GM19025 (cell line): ENCODE measurements at regions not wholly inside any gene's neighbourhood (a gene's known extent, or its start where the extent isn't known, plus 50 kb on each side); places are given as distances from the start of the nearest gene placed in this dataset.

Experiments
- ATAC-seq: cut with Tn5 transposase; IDR thresholded peaks from one replicate; pipeline ENCODE4 v1.9.1; 2021; ENCODE audit warnings: mild to moderate bottlenecking, low read depth, moderate library complexity; ENCODE audit not compliant: unreplicated experiment

DNA sequence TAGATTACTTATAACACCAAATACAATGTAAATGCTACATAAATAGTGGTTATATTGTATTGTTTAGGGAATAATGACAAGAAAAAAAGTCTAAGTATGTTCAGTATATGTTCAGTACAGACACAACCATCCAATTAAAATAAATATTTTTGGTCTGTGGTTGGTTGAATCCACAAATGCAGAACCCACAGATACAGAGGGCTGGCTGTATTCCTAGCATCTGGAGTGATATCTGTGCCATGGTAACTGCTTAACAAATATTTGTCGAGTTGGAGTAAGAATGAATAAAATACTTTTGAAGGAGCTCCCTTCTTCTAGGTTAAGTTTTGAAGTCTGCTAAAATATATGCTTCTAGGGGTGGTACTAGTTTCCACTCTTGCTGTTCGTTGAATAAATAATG lies 241.0 kb downstream of the KLF5 start:
- ATAC-seq: no peak

DNA sequence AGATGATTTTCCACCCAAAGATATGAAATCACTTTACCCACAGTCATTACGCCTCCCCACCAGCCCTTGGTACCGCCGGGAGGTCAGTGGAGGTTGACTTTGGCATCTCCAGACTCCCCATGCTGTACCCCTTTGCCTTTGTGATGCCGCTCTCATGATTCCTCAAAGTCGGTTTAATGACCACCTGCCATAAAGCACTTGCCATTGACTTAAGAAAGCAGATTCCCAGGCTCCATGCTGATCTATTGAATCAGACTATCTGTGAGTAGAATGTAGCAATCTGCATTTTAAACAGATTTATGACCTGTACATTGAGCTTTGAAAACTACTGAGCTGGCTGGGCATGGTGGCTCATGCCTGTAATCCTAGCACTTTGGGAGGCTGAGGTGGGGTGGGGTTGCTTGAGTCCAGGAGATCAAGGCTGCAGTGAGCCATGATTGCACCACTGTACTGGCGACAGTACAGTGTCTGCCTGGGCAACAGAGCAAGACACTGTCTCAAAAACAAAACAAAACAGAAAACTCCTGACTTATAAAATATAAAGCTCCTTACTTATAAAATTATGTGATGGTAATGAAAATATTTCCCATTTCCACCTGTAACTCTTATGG lies 235.2 kb downstream of the KLF5 start:
- ATAC-seq: no peak

DNA sequence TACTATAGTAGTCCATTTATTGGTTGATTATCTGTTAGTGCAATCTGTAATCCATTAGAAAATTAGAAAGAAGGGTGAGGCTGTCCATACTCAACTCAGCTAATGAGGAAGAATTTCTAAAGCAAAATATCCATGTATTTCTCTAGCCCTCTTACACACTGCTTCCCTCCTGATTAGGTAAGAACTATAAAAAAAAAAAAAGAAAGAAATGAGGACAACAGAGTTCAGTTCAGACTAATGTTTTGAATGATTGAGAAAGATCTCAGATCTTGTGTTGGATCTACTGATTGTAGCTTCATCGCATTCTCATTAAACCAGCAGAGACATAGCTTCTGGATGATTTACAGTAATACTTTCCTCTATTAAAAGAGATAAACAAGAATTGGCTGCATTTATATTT lies 233.3 kb downstream of the KLF5 start:
- ATAC-seq: no peak

DNA sequence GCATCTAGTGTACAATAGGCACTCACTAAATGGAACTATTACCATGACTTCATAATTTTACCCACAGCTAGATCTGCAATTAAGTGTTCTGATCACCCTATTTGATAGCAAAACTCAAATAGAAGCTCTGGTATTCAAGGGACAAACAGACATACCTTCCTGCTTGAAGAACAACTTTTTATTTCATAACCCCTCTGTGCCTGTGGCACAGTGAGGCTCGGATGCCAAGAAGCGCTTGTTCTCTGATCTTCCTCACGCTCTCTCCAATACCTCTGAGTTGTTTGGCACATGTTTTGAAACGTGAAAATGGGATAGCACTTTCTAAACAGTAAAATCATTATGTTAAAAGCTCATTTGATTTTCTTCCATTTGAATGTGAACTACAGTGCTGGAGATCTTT lies 232.0 kb downstream of the KLF5 start:
- no peak for ATAC-seq

DNA sequence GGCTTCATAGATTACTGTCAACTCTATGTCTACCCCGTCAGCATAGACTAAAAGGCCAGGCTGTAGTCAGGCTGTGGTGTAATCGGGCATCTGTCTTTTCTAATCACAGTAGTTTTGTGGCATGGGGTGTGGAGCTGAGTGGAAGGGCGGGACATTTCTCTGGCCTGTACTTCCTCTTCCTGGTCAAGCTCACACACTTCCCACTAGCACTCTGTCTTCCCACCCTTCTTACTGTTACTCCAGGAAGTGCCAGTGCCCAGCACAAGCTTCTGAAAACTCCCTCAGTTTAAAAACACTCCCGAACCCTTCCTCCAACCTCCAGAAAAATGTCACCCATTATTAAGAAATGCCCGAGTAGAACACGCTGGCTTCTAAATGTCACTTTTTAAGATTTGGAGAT lies 229.8 kb downstream of the KLF5 start:
- no peak for ATAC-seq

DNA sequence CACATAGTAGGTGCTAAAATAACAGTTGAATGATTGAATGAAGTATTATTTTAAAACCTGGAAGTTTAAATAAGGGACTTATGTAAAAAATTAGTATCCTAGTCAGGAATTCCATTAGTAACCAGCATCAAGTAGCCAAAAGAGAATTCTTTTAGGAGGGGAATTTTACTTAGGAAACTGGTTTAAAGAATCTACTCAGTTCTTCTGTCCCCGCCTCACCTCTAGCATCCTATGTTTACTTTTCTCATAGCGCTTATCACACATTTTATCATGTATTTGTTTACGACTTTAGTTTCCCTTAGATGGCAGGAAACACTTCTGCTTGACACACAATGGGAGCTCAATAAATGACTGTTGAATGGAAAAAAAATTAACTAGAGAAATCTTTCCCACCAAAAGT lies 229.0 kb downstream of the KLF5 start:
- ATAC-seq: no peak

- ATAC-seq: no peak
Observed at GRCh38 chr13:73286942-73287620, 228.3 kb downstream of the KLF5 start.

GRCh38 chr13:73286177-73286576 lies 227.4 kb downstream of the KLF5 start:
- ATAC-seq: no peak

GRCh38 chr13:73284081-73284874 lies 225.5 kb downstream of the KLF5 start:
- no peak for ATAC-seq

DNA sequence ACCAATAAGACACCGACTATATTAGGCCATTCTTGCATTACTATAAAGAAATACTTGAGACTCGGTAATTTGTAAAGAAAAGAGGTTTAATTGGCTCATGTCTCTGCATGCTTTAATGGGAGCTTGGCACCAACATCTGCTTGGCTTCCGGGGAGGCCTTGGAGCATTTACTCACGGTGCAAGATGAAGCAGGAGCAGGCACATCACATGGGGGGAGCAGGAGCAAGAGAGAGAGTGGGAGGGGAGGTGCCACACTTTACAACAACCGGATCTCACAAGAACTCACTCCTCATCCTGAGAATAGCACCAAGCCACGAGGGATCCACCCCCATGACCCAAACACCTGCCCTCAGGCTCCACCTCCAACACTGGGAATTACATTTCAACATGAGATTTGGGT lies 224.8 kb downstream of the KLF5 start:
- no peak for ATAC-seq

- ATAC-seq: no peak
Observed at GRCh38 chr13:73281746-73282145, 222.9 kb downstream of the KLF5 start.

- no peak for ATAC-seq
Observed at GRCh38 chr13:73278186-73278585, 219.4 kb downstream of the KLF5 start.

DNA sequence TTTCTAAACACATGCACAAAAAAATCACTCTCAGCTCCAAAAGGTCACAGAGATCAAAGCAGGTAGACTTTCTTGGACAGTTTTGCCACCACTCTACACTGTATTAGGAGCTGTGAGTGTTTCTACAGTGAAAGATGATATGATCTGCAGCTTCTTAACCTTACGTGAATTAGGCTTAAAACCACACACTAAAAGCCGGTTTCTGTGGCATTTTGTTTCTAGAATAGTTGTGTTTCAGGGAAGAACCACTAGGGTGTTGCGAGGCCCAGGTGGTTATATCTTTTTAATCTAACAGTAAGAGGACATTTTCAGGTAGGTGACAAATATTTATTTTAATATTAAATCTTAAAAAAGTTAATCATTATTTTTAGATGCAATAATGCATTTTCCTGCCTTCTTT lies 216.4 kb downstream of the KLF5 start:
- peak; percentile 44 for ATAC-seq

DNA sequence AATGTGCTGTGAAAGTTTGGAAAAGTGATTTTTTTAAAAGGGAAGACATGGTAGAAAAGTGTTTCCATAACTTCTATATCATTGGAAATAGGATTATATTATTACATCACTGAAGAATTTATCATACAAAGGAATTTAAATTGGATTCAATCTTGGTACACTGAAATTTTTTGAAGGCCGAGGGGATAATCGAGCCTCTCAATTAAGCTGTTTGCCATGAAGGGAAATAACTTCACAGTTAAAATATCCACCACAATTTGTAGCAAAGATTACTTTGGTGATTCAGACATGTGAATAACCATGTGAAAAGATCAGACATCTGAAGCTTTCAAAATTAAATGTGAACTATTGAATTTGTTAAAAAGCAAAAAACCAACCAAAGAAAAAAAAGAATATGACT lies 215.3 kb downstream of the KLF5 start:
- ATAC-seq: no peak

GRCh38 chr13:73273745-73274144 lies 214.9 kb downstream of the KLF5 start:
- ATAC-seq: no peak

DNA sequence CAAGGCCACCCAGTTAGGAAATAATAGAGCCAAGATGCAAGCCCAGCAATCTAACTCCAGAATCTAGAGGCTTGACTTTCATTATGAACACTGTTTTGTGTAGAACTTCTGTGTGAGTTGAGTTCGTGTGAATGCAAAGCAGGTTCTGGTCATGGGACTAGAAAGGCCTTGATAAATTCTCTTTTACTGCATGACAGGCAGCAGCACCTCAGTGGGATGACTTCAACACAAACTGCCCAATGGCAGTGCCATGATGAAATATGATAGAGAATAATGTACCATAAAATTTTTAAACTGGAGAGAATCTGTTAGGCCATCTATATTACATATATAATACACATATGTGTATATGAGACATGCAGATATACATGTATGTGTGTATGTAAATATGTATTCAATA lies 214.5 kb downstream of the KLF5 start:
- ATAC-seq: no peak

- no peak for ATAC-seq
Observed at GRCh38 chr13:73272831-73273230, 214.0 kb downstream of the KLF5 start.

GRCh38 chr13:73268306-73268705 lies 209.5 kb downstream of the KLF5 start:
- no peak for ATAC-seq

DNA sequence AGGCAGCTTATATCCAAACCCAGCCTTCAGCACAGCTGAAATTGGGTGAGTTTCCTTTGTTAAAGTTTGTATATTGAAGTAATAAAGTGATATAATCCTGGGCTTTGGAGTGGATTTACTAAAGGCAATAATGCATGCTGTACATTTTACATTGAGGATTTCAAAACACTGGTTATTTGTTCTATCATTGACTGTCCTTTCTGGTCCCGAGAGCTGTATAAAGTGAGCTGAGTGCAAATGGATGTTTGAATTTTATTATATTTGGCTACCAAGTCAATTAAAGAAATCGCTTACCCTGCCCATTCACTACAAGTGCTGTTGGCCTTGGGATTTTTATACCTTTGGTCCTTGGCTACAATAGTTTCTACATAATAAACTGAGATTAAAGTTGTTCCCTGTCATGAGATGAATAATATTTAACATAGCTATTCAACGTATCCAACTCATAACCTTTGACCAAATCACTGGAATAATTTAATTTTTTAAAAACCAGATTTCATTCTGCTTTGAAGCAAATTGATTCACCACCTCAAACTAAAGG lies 207.9 kb downstream of the KLF5 start:
- ATAC-seq: no peak

GRCh38 chr13:73262862-73263627 lies 204.2 kb downstream of the KLF5 start:
- no peak for ATAC-seq

DNA sequence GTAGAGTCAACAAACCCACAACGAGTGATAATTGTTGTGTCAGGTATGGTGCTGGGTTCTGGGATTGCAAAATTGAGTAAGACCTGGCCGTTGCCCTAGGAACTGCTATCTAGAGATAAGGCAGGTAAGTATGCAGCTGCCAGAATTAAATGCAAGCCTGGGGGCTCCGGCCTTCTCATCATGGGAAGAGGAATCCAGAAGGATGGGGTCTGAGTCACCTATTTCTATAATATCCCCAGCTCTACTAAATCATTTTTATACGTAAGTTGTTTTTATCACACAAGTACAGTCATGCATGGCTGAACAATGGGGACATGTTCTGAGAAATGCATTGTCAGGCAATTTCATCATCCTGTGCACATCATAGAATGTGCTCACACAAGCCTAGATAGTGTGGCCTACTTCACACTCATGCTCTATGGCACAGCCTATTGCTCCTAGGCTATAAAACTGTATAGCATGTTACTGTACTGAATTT lies 203.0 kb downstream of the KLF5 start:
- ATAC-seq: no peak
